Suprapubic skin (tissue), 4 donors: ENCODE measurements at regions not wholly inside any gene's neighbourhood (a gene's known extent, or its start where the extent isn't known, plus 50 kb on each side); places are given as distances from the start of the nearest gene placed in this dataset.

Experiments used
- DNase-seq, 2 donors: peaks; one replicate each; pipeline ENCODE4 v3.0.0-alpha.2; 2019; ENCODE audit warnings: low spot score in 2 of 2
- H3K27ac ChIP-seq: fragments of 200-600 bp; sonication (generic); one replicate; pipeline ENCODE4 v1.5.1; 2019
- H3K27me3 ChIP-seq: fragments of 200-600 bp; sonication (generic); one replicate; pipeline ENCODE4 v1.5.1; 2019
- H3K36me3 ChIP-seq: fragments of 200-600 bp; sonication (generic); one replicate; pipeline ENCODE4 v1.5.1; 2019
- H3K4me1 ChIP-seq: fragments of 200-600 bp; sonication (generic); one replicate; pipeline ENCODE4 v1.5.1; 2019
- H3K4me3 ChIP-seq: fragments of 200-600 bp; sonication (generic); one replicate; pipeline ENCODE4 v1.5.1; 2019; ENCODE audit warnings: mild to moderate bottlenecking
- H3K9me3 ChIP-seq: fragments of 200-600 bp; sonication (generic); one replicate; pipeline ENCODE4 v1.5.1; 2019
- EP300 ChIP-seq: sonication (generic); formaldehyde crosslinking; IDR thresholded peaks from one replicate; pipeline ENCODE4 v1.6.1; 2017; ENCODE audit warnings: antibody characterized with exemption
- POLR2A ChIP-seq, 2 donors: fragments of 450-650 bp; IDR thresholded peaks; one replicate each; pipeline ENCODE4 v1.6.1; 2017; ENCODE audit warnings: antibody characterized with exemption in 2 of 2, mild to moderate bottlenecking in 2 of 2, moderate library complexity in 2 of 2
- POLR2AphosphoS5 ChIP-seq, 3 donors: sonication (generic); formaldehyde crosslinking; IDR thresholded peaks; one replicate each; pipeline ENCODE4 v1.6.1; 2017; ENCODE audit warnings: antibody characterized with exemption in 3 of 3
- WGBS: methylation state at CpG from one replicate; pipeline ENCODE4 v1.1.5; 2018; 5-methylcytosine and 5-hydroxymethylcytosine counted together
- TF ChIP-seq, protein P1 (sequence below), 2 donors: fragments of 200-600 bp in 1 of 2; fragments of 450-650 bp in 1 of 2; sonication (generic) in 1 of 2; IDR thresholded peaks; one replicate each; pipeline ENCODE4 v1.5.1; 2016 to 2019; ENCODE audit warnings: antibody characterized with exemption in 2 of 2, mild to moderate bottlenecking in 1 of 2, moderate library complexity in 1 of 2

DNA sequence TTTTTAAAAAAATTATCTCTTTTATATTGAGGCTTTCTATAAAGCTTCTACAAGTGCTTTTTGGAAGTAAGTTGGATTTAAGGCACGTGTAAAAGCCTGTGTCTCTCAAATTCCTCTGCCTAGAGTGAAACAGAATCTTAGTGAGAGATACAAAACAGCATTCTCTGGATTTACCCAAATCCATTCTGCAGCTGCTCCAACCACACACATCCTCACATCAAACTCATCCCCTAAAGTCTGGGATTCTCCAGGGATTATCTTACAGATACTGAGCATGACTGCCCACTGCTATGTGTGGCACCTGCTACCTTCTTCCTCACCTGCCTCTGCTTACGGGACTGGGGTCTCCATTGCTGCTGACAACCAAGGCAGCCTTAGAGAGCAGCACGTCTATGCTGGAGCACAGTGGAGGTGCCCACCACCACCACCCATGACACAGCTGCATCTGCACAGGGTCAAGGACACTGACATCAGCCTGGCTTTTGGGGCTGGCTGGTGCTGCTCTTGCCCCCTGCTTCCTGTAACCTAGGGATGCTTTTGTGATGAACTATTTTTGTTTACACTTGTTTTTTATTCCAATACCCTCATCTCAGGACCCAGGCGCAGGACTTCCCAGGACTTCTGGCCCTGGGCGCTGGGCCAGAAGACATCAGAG is 139.2 kb upstream of the NAMPT start:
- Histone ChIP-seq H3K9me3 (no peaks in the 10 kb centered on the region), H3K36me3 (no peaks in the 10 kb centered on the region), H3K27me3 (no peaks in the 10 kb centered on the region), H3K27ac (no peak overlapping the region), H3K4me1 (peaks cover 54% of the 10 kb centered on the region), H3K4me3 (no peak overlapping the region)
- no peak for DNase-seq
- WGBS = 95% methylated on average over 5 of the region's 5 CpGs
- TF ChIP-seq, protein P1, sequence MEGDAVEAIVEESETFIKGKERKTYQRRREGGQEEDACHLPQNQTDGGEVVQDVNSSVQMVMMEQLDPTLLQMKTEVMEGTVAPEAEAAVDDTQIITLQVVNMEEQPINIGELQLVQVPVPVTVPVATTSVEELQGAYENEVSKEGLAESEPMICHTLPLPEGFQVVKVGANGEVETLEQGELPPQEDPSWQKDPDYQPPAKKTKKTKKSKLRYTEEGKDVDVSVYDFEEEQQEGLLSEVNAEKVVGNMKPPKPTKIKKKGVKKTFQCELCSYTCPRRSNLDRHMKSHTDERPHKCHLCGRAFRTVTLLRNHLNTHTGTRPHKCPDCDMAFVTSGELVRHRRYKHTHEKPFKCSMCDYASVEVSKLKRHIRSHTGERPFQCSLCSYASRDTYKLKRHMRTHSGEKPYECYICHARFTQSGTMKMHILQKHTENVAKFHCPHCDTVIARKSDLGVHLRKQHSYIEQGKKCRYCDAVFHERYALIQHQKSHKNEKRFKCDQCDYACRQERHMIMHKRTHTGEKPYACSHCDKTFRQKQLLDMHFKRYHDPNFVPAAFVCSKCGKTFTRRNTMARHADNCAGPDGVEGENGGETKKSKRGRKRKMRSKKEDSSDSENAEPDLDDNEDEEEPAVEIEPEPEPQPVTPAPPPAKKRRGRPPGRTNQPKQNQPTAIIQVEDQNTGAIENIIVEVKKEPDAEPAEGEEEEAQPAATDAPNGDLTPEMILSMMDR (IDR thresholded peaks at IDR 0.05) = no peak
- TF ChIP-seq POLR2A (IDR thresholded peaks at IDR 0.05) (no peak), POLR2AphosphoS5 (IDR thresholded peaks at IDR 0.05) (no peak), EP300 (no peak)

DNA sequence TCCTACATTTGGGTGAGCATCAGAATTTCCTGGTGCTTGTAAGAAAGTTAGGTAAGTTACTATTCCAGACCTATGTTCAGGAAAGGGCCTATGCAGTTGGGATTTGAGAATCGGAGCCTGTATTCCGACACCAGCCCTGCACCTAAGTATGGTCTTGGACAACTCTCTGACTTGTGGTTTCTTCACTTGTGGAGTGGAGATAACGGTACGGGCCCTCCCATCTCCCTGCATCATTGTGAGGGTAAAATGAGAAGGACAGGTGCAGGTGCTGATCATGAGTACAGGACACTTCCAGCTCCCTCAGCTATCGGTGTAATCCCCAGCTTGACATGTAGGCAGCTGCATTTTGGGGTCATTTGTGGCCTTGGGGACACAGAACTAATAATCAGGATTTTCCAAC is 138.3 kb upstream of the NAMPT start:
- WGBS = 70% methylated on average over 5 of the region's 5 CpGs
- no peak overlapping the region for H3K27ac ChIP-seq
- peaks cover 62% of the 10 kb centered on the region for H3K4me1 ChIP-seq
- no peak for DNase-seq
- no peaks in the 10 kb centered on the region for H3K36me3 ChIP-seq
- H3K27me3 ChIP-seq = no peaks in the 10 kb centered on the region
- H3K9me3 ChIP-seq = no peaks in the 10 kb centered on the region
- no peak for TF ChIP-seq POLR2A (IDR thresholded peaks at IDR 0.05)
- no peak for TF ChIP-seq EP300
- TF ChIP-seq, protein P1 (IDR thresholded peaks at IDR 0.05) = no peak
- no peak for TF ChIP-seq POLR2AphosphoS5 (IDR thresholded peaks at IDR 0.05)
- no peak overlapping the region for H3K4me3 ChIP-seq

DNA sequence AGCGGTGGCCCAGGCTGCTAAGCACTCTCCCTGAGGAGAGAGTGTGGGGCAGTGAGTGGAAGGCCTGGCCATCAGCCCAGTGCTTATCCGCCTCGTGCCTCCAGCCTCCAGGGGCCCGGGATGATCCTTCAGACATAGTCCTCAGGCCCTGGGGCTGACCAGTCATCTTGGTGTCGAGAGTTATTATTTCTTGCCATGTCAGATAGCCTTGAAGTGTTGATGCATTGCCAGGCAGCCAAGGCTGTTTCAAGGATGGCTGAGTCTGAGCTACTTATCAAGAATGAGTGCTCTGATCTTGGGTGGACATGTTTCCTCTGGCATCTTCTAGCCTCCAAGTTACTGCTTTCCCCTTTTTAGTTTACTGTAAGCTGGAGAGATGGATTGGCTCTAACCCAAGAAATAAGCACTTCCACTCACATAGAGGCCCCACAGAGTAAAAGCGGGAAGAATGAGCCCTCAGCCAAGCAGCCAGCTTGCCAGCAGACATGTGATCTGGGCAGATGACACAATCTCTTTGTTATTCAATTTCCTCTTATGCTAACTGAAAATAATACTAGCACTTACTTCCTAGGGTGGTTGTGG is 136.5 kb upstream of the NAMPT start:
- Histone ChIP-seq H3K36me3 (no peaks in the 10 kb centered on the region), H3K27me3 (no peaks in the 10 kb centered on the region), H3K4me3 (no peak overlapping the region), H3K4me1 (peaks cover 69% of the 10 kb centered on the region), H3K27ac (peak overlapping the region; percentile 14), H3K9me3 (no peaks in the 10 kb centered on the region)
- TF ChIP-seq EP300 = peak; percentile 6
- TF ChIP-seq, protein P1 (IDR thresholded peaks at IDR 0.05) = no peak
- peak in 1 of 3 donors; percentile 27 for TF ChIP-seq POLR2AphosphoS5 (IDR thresholded peaks at IDR 0.05)
- peak; percentile 86 to 91 for DNase-seq
- WGBS = 31% methylated on average over 6 of the region's 6 CpGs

DNA sequence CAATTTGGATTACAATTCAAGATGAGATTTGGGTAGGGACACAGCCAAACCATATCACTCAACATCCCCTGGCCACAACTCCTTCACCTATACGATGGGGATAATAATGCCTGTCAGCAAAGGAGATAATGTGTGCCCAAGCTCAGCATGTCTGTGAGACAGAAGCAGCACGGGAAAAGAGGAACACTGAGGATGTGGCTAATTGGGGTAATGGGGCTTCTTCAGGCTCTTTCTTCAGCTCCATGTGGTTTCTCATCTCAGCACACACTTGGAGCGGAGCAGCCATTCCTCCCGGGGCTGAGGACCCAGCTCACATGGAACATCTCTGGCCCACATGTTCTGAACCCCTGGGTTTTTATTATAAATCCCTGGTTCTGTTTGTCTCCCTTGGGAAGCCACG is 136.0 kb upstream of the NAMPT start:
- Histone ChIP-seq H3K9me3 (no peaks in the 10 kb centered on the region), H3K4me1 (peaks cover 63% of the 10 kb centered on the region), H3K27ac (peak overlapping the region; percentile 14), H3K36me3 (no peaks in the 10 kb centered on the region), H3K4me3 (no peak overlapping the region), H3K27me3 (no peaks in the 10 kb centered on the region)
- TF ChIP-seq POLR2AphosphoS5 (IDR thresholded peaks at IDR 0.05) = no peak
- TF ChIP-seq, protein P1 (IDR thresholded peaks at IDR 0.05) = no peak
- TF ChIP-seq POLR2A (IDR thresholded peaks at IDR 0.05) = no peak
- no peak for TF ChIP-seq EP300
- WGBS = 71% methylated on average over 4 of the region's 5 CpGs
- no peak for DNase-seq

DNA sequence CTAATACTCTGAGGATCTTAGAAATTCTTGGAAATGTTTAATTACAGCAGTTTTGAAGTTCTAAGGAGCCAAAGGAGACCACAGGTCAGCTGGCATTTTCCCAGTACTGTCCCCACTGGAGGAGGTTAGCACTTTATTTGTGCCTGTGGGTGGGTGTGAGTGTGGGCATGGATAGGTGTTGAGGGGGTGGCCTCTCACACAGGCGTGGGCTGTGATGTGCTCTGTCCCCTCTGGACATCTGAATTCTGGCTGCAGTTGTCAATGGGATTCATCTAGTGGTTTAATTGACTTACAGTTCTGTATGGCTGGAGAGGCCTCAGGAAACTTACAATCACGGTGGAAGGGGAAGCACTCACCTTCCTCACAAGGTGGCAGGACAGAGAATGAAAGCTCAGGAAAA is 135.4 kb upstream of the NAMPT start:
- H3K36me3 ChIP-seq = no peaks in the 10 kb centered on the region
- H3K4me1 ChIP-seq = peaks cover 58% of the 10 kb centered on the region
- WGBS = 95% methylated on average over 2 of the region's 2 CpGs
- peak overlapping the region; percentile 14 for H3K27ac ChIP-seq
- DNase-seq = no peak
- H3K9me3 ChIP-seq = no peaks in the 10 kb centered on the region
- H3K4me3 ChIP-seq = no peak overlapping the region
- no peaks in the 10 kb centered on the region for H3K27me3 ChIP-seq
- no peak for TF ChIP-seq POLR2A (IDR thresholded peaks at IDR 0.05)
- TF ChIP-seq EP300 = no peak
- TF ChIP-seq, protein P1 (IDR thresholded peaks at IDR 0.05) = no peak
- no peak for TF ChIP-seq POLR2AphosphoS5 (IDR thresholded peaks at IDR 0.05)
